ENCODE measurements at regions not wholly inside any gene's neighbourhood (a gene's known extent, or its start where the extent isn't known, plus 50 kb on each side); places are given as distances from the start of the nearest gene placed in this dataset.

- H3K9ac ChIP-seq (ENCODE audit: insufficient read depth in 1 of 2, low read depth in 2 of 2, low read length in 2 of 2): no peak overlapping the region
- 16% methylated on average over 3 of the region's 3 CpGs for WGBS (ENCODE audit: insufficient coverage, low coverage, missing lambda C conversion rate)
- H3K9me1 ChIP-seq (ENCODE audit: control insufficient read depth, insufficient read depth, low read length): no peaks in the 10 kb centered on the region
- ChIA-PET CTCF (ENCODE audit: low intra/inter-chr PET ratio) (no interaction called here), POLR2A (no interaction called here)
- ATAC-seq (no peak), DNase-seq (ENCODE audit: extremely low read depth in 1 of 4, low spot score in 3 of 4) (no peak), FAIRE-seq (no peak)
- no peak overlapping the region for H2AFZ ChIP-seq (ENCODE audit: low read depth, low read length)
- no peaks in the 10 kb centered on the region for H3K27me3 ChIP-seq (ENCODE audit: control insufficient read depth in 2 of 2, insufficient read depth in 2 of 2, low read length in 2 of 2)
- no TSS peak for BruUV-seq (replicated peaks)
- no peaks in the 10 kb centered on the region for H4K20me1 ChIP-seq (replicated peaks; ENCODE audit: control insufficient read depth, insufficient read depth, low read length)
- H3K4me3 ChIP-seq: no peak overlapping the region
- no peak overlapping the region for H3K4me2 ChIP-seq (ENCODE audit: insufficient read depth, low read length)
- no peaks in the 10 kb centered on the region for H3K36me3 ChIP-seq (ENCODE audit: control insufficient read depth, insufficient read depth, low read length)
- H3K4me1 ChIP-seq (replicated peaks in 1 of 2; ENCODE audit: control insufficient read depth in 2 of 2, insufficient read depth in 2 of 2, low read length in 2 of 2): no peaks in the 10 kb centered on the region
- intact Hi-C loops (cut with micrococcal nuclease): no loop called here
- in situ Hi-C loops (cut with MboI): no loop called here
- H3K27ac ChIP-seq (ENCODE audit: extremely low read depth, low read depth, low read length): no peak overlapping the region
- no peaks in the 10 kb centered on the region for H3K79me2 ChIP-seq (ENCODE audit: control insufficient read depth, insufficient read depth, low read length)
- H3K9me3 ChIP-seq (replicated peaks; ENCODE audit: control insufficient read depth, insufficient read depth, low read depth, low read length): no peaks in the 10 kb centered on the region
- TF ChIP-seq SRSF1 (IDR thresholded peaks at IDR 0.05; ENCODE audit: low read depth, low read length) (no peak), ZNF436 (CRISPR knock-in tag; IDR thresholded peaks at IDR 0.05) (no peak), SRF (CRISPR knock-in tag; IDR thresholded peaks at IDR 0.05) (no peak), TAL1 (IDR thresholded peaks at IDR 0.05) (no peak), ZNF518B (CRISPR knock-in tag; IDR thresholded peaks at IDR 0.05) (no peak), SMARCE1 (IDR thresholded peaks at IDR 0.05) (no peak), CREB3L1 (IDR thresholded peaks at IDR 0.05; ENCODE audit: borderline replicate concordance, low read depth) (no peak), FOXO4 (CRISPR knock-in tag; IDR thresholded peaks at IDR 0.05) (no peak), SRSF3 (IDR thresholded peaks at IDR 0.05; ENCODE audit: insufficient read depth, low read length) (no peak), ARID4B (CRISPR knock-in tag; IDR thresholded peaks at IDR 0.05) (no peak), NFATC3 (IDR thresholded peaks at IDR 0.05) (no peak), KLF1 (tag; IDR thresholded peaks at IDR 0.05) (no peak), TAF9B (IDR thresholded peaks at IDR 0.05; ENCODE audit: partially characterized antibody) (no peak)
These were observed 142.7 kb upstream of the CREB1 start for GRCh38 chr2:207387001-207387571.

Measured in K562 (cell line).